Neural progenitor cell (in vitro differentiated cells): ENCODE measurements at regions not wholly inside any gene's neighbourhood (a gene's known extent, or its start where the extent isn't known, plus 50 kb on each side); places are given as distances from the start of the nearest gene placed in this dataset.

Experiments used
- EZH2 ChIP-seq: fragments of 200-600 bp; sonication (generic); IDR thresholded peaks from 2 replicates; pipeline ENCODE4 v1.6.1; 2017; ENCODE audit warnings: antibody characterized with exemption, mild to moderate bottlenecking, moderate library complexity
- TF ChIP-seq, protein P1 (sequence below): fragments of 200-600 bp; sonication (generic); IDR thresholded peaks from 2 replicates; pipeline ENCODE4 v1.5.1; 2017; ENCODE audit warnings: antibody characterized with exemption, mild to moderate bottlenecking

DNA sequence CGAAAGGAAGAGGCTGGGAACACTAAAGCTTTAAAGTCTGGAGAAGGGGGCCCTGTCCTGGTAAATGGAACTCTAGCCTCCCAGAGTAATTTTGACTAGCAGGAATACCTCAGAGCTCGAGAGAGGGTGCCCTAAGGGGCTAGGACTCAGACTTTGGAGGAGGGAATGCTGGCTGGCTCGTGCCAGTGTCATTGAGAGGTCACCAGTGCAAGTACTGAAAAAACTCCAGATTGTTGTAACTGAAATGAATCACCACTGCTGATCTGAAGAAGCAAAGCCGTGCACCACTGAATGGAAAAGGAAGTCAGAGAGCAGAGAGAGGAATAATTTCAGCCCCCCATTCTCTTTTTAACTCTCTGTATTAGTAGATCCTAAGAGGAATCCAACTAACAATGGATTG is 690.2 kb downstream of the FAT4 start:
- TF ChIP-seq, protein P1, sequence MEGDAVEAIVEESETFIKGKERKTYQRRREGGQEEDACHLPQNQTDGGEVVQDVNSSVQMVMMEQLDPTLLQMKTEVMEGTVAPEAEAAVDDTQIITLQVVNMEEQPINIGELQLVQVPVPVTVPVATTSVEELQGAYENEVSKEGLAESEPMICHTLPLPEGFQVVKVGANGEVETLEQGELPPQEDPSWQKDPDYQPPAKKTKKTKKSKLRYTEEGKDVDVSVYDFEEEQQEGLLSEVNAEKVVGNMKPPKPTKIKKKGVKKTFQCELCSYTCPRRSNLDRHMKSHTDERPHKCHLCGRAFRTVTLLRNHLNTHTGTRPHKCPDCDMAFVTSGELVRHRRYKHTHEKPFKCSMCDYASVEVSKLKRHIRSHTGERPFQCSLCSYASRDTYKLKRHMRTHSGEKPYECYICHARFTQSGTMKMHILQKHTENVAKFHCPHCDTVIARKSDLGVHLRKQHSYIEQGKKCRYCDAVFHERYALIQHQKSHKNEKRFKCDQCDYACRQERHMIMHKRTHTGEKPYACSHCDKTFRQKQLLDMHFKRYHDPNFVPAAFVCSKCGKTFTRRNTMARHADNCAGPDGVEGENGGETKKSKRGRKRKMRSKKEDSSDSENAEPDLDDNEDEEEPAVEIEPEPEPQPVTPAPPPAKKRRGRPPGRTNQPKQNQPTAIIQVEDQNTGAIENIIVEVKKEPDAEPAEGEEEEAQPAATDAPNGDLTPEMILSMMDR: no peak
- TF ChIP-seq EZH2: no peak
